Tibial nerve (tissue), 4 donors: ENCODE measurements at regions not wholly inside any gene's neighbourhood (a gene's known extent, or its start where the extent isn't known, plus 50 kb on each side); places are given as distances from the start of the nearest gene placed in this dataset.

Experiments
- EP300 ChIP-seq, 2 donors: sonication (generic); formaldehyde crosslinking; IDR thresholded peaks; one replicate each; pipeline ENCODE4 v1.6.1; 2017; ENCODE audit warnings: antibody characterized with exemption in 2 of 2, mild to moderate bottlenecking in 1 of 2
- POLR2A ChIP-seq, 2 donors: fragments of 450-650 bp; IDR thresholded peaks; one replicate each; pipeline ENCODE4 v1.6.1; 2017; ENCODE audit warnings: antibody characterized with exemption in 2 of 2, mild to moderate bottlenecking in 2 of 2, moderate library complexity in 2 of 2
- TF ChIP-seq, protein P1 (sequence below), 5 experiments: fragments of 200-600 bp in 3 of 5; fragments of 450-650 bp in 2 of 5; sonication (generic) in 3 of 5; IDR thresholded peaks; one replicate each; pipeline ENCODE4 v1.5.1; 2016 to 2019; ENCODE audit warnings: antibody characterized with exemption in 5 of 5, mild to moderate bottlenecking in 3 of 5, moderate library complexity in 2 of 5

DNA sequence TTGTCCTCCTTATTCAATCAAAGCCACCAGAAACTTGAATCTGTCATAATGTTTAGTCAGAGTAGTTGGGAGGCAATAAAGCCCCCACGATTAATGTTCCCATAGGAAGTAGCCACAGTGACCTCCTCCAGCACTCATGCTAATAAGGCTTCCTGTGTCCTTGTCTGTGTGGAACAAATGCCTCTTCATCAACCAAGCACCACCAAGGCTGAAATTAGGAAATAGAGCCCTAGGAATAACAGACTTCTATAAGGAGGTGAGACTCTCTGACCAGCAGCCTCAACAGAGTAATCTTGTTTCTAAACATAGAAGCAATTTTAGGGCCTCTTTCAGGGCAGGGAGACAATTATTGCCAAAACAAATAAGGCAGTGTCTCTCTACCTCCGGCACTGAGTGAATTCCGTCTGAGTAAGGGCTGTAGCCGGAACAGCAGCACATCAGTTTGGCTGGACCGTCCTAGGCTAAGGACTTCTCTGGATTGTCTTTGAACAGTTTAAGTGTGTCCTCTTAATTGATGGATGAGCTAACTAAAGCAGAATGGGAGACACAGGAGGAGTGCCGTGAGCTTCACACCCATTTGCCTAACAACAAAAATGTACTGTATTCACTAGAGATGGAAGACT is 329.2 kb upstream of the HAND2 start:
- TF ChIP-seq EP300 (IDR thresholded peaks at IDR 0.05) (no peak), POLR2A (IDR thresholded peaks at IDR 0.05) (no peak)
- TF ChIP-seq, protein P1, sequence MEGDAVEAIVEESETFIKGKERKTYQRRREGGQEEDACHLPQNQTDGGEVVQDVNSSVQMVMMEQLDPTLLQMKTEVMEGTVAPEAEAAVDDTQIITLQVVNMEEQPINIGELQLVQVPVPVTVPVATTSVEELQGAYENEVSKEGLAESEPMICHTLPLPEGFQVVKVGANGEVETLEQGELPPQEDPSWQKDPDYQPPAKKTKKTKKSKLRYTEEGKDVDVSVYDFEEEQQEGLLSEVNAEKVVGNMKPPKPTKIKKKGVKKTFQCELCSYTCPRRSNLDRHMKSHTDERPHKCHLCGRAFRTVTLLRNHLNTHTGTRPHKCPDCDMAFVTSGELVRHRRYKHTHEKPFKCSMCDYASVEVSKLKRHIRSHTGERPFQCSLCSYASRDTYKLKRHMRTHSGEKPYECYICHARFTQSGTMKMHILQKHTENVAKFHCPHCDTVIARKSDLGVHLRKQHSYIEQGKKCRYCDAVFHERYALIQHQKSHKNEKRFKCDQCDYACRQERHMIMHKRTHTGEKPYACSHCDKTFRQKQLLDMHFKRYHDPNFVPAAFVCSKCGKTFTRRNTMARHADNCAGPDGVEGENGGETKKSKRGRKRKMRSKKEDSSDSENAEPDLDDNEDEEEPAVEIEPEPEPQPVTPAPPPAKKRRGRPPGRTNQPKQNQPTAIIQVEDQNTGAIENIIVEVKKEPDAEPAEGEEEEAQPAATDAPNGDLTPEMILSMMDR (IDR thresholded peaks at IDR 0.05) = no peak
